DMS53 (cell line): ENCODE measurements at regions not wholly inside any gene's neighbourhood (a gene's known extent, or its start where the extent isn't known, plus 50 kb on each side); places are given as distances from the start of the nearest gene placed in this dataset.
"Not testable (repeated sequence)": the region's sequence is repeated elsewhere in the genome, so short reads cannot be mapped to it uniquely, and the experiment has no call there.

Experiments
- DNase-seq: peaks from one replicate; lab custom pipeline; 2025; lab: John Stamatoyannopoulos, UW

DNA sequence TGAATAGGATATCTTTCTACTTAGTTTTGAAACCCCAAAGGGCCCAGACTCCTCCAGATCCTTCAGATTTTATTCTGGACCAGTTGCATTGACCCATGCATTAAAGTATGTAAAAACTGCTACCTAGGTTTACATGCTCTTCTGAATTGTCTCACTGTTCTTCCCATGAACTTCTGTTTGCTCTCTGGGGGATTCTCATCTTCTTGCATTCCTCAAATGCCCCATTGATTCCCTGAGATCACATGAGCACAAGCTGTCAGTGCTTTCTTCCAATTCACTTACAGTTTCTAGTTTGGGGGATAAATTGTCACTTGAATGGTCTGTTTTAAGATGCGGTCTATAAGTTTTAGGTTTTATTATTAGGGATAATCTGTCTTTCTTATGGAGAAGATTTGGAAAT lies 188.9 kb upstream of the KIF2B start:
- DNase-seq, result no peak

- no peak for DNase-seq
These were observed 191.2 kb upstream of the KIF2B start for GRCh38 chr17:53631486-53631885.

DNA sequence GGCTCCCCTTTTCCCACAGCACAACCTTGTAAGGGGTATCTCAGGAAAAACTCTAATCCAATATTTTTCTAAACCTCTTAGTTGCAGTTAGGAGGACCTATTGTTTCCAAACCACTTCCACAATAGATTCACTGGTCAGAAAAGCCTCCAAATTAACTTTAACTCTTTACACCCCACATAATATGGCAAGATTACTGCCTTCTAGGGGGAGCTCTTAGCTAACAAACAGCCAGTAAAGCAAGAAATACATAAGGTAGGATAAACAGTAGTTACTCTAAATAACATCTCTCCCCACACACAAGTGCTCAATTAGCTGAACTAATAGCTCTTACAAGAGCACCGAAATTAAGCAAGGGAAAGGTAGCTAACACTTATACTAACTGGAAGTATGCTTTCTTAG lies 192.1 kb upstream of the KIF2B start:
- DNase-seq, result no peak

DNA sequence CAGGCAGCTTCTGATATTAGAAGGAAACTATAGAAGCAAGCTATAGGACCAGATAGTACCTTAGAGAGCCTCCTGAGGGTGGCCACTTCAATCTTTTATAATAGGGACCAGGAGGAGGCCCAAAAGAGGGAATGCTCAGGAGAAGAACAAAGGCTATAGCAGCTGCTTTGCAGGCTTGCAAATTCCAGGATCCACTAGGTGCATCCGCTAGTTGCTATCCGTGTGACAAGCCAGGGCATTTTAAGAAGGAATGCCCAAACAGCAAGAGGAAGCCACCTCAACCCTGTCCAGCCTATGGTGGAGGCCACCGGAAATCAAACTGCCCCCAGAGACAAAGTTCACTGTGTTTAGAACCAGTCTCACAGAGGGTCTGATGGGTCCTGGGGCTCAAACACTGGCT lies 192.6 kb upstream of the KIF2B start:
- DNase-seq, result no peak

- no peak for DNase-seq
These were observed 193.5 kb upstream of the KIF2B start for GRCh38 chr17:53629188-53629587.

GRCh38 chr17:53628011-53628410 lies 194.7 kb upstream of the KIF2B start:
- DNase-seq, result no peak

DNA sequence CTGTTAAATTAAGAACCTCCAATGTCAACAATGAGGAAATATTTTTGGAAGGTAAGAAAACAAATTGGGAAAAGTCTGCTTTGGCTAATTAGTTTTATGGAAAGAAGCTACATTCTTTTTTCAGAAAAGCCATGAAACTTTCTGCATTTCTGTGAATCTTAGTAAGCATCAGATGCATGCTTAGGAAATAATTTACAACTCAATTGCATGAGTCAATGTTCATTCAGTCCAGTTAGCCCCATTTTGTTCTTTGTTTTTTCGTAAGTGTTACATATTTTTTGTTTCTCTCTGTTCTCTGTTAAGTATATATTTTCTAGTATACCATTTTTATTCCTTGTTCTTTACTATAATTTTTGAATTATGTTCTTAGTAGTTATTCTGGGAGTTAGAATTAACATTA lies 195.2 kb upstream of the KIF2B start:
- DNase-seq, result peak; percentile 10

- DNase-seq, result peak; percentile 35
These were observed 196.4 kb upstream of the KIF2B start for GRCh38 chr17:53626286-53626685.

DNA sequence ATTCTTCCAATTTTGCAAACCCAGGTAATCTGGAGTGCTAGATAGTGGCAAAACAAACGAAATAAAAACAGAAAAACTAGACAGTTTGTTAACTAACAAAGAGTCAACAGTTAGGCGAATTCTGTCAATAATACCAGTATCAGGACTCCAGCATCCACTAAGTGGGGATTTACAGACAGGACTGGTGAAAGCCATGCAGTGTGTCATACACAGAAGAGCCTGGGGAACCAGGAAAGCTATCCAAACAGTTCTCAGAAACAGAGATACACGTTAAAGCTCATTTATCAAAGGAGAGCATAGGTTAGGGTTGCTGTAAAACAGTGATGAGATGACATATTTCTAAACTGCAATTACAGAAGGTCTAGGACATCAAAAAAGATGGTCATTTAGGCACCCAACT lies 203.7 kb upstream of the KIF2B start:
- no peak for DNase-seq

DNA sequence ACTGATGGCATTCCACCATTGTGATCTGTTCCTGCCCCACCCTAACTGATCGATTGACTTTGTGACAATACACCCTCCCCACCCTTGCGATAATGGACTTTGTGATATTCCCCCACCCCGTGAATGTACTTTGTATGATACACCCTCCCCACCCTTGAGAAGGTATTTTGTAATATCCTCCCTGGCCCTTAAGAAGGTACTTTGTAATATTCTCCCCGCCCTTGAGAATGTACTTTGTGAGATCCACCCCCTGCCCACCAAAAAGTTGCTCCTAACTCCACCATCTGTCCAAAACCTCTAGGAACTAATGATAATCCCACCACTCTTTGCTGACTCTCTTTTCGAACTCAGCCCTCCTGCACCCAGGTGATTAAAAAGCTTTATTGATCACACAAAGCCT lies 214.5 kb upstream of the KIF2B start:
- not testable (repeated sequence) for DNase-seq

GRCh38 chr17:53607475-53607874 lies 215.3 kb upstream of the KIF2B start:
- DNase-seq, result no peak

DNA sequence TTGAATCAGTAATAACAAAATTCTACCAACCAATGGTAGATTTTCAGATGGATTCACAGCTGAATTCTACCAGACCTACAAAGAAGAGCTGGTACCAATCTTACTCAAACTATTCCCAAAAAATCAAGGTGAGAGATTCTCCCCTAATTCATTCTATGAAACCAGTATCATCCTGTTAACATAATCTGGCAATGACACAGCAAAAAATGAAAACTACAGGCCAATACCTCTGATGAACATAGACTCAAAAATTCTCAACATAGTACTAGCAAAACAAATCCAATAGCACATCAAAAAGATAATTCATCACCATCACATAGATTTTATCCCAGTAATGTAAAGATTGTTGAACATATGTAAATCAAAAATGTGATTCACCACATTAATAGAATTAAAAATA lies 234.4 kb upstream of the KIF2B start:
- peak; percentile 4 for DNase-seq

DNA sequence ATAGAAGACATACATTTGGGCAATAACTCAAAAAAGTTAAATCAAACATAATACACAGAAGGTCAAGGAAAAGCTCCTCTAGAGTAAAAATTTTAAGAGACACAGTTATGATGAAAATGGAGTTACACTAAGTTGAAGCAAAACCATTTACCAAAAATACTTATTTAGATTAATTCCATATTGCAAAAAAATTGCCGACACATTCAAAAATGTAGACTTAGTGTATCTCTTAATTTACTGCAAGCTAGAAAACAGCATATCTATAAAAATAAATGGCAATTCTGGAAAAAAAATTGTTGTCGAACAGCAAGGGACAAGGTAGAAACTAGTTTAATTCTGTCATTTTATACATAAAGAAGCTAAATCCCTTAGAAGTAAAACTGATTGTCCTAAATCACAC lies 248.7 kb upstream of the KIF2B start:
- DNase-seq, result no peak

GRCh38 chr17:53571342-53571741 lies 251.4 kb upstream of the KIF2B start:
- DNase-seq, result peak; percentile 12

GRCh38 chr17:53570731-53571130 lies 252.0 kb upstream of the KIF2B start:
- DNase-seq, result peak; percentile 5

DNA sequence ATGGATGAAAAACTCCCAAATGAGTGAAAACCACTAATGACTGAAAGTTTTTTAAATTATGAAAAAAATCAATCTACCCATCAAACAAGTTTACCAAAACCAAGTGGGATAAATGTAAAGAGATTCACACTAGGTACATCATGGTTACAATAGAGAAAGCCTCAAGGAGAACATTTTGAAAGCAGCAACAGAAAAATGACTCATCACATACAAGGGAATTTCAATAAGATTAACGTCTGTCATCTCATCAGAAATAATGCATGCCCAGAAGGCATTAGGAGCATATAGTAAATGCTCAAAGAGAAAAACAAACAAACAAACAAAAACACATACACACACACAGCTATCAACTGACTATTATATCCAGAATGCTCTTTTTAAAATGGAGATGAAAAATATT lies 261.8 kb upstream of the KIF2B start:
- peak; percentile 3 for DNase-seq

GRCh38 chr17:53548252-53548651 lies 274.5 kb upstream of the KIF2B start:
- DNase-seq, result no peak

GRCh38 chr17:53543472-53543871 lies 279.3 kb upstream of the KIF2B start:
- no peak for DNase-seq

- no peak for DNase-seq
These were observed 284.6 kb upstream of the KIF2B start for GRCh38 chr17:53538129-53538617.

- no peak for DNase-seq
These were observed 295.3 kb upstream of the KIF2B start for GRCh38 chr17:53527473-53527872.

- no peak for DNase-seq
These were observed 297.1 kb upstream of the KIF2B start for GRCh38 chr17:53525590-53525989.

GRCh38 chr17:53516636-53517035 lies 306.1 kb upstream of the KIF2B start:
- peak; percentile 50 for DNase-seq

DNA sequence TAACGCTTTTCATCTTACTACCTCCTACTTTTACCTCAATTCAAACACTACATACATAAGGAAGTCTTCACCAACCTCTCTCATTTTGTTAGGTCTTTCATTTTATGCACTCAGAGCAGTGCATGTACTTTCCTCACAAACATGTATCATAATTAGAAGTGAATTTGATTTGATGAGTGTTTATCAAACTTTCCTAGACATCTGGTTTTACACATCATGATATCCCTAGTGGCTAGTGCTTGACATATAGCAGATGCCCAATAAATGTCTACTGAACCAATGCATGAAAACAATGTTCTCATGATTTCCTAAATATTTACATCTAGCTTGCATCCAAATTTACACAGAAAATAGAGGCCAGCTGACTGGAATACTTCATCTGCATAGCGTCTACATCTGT lies 323.4 kb upstream of the KIF2B start:
- DNase-seq, result no peak

GRCh38 chr17:53496356-53496755 lies 326.4 kb upstream of the KIF2B start:
- DNase-seq, result no peak

- no peak for DNase-seq
These were observed 330.2 kb upstream of the KIF2B start for GRCh38 chr17:53492532-53492931.
